ENCODE measurements at regions not wholly inside any gene's neighbourhood (a gene's known extent, or its start where the extent isn't known, plus 50 kb on each side); places are given as distances from the start of the nearest gene placed in this dataset.
"Not testable (repeated sequence)": the region's sequence is repeated elsewhere in the genome, so short reads cannot be mapped to it uniquely, and the experiment has no call there.

DNA sequence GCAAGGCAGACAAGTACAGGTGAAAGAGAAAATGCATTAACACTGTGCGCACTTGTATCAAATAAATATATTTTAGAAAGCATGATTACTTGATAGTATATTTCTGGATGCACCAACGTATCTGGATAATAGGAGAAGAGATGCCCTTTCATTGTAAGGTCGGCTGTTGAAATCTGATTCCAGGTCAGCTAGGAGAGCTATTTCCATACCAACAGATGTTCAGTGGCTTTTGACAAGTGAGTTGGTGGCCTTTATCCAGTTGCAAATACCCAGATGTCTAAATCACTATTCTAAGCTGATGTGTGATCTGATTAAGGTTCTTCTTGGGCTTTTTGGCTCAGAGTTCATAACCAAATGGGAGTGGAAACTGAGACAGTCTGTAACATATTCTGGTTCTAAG is 128.2 kb upstream of the TBCA start:
- no peaks in the 10 kb centered on the region for H3K4me1 ChIP-seq (ENCODE audit: insufficient read depth, low read length)
- no peaks in the 10 kb centered on the region for H3K27me3 ChIP-seq (ENCODE audit: insufficient read depth, low read length)
- no peaks in the 10 kb centered on the region for H4K20me1 ChIP-seq (ENCODE audit: insufficient read depth, low read length)
- no peak for DNase-seq (ENCODE audit: insufficient read length, low spot score, missing footprints)
- no peak for TF ChIP-seq CTCF (IDR thresholded peaks at IDR 0.05; ENCODE audit: extremely low read depth, low read depth, low read length)
- H3K4me3 ChIP-seq (ENCODE audit: insufficient read depth, low read length) = no peak overlapping the region
- H2AFZ ChIP-seq (ENCODE audit: low read length) = no peak overlapping the region
- H3K9me3 ChIP-seq (ENCODE audit: low read depth, low read length) = no peaks in the 10 kb centered on the region
- H3K4me2 ChIP-seq (ENCODE audit: insufficient read depth, low read length) = no peak overlapping the region
- no peaks in the 10 kb centered on the region for H3K36me3 ChIP-seq (ENCODE audit: insufficient read depth, low read length)
- H3K27ac ChIP-seq (ENCODE audit: low read depth, low read length) = no peak overlapping the region
- no peaks in the 10 kb centered on the region for H3K79me2 ChIP-seq (ENCODE audit: insufficient read depth, low read length)

- no peaks in the 10 kb centered on the region for H3K79me2 ChIP-seq (ENCODE audit: insufficient read depth, low read length)
- H3K4me3 ChIP-seq (ENCODE audit: insufficient read depth, low read length) = no peak overlapping the region
- no peaks in the 10 kb centered on the region for H3K9me3 ChIP-seq (ENCODE audit: low read depth, low read length)
- no peak overlapping the region for H3K27ac ChIP-seq (ENCODE audit: low read depth, low read length)
- H3K27me3 ChIP-seq (ENCODE audit: insufficient read depth, low read length) = no peaks in the 10 kb centered on the region
- no peak overlapping the region for H3K4me2 ChIP-seq (ENCODE audit: insufficient read depth, low read length)
- no peak for DNase-seq (ENCODE audit: insufficient read length, low spot score, missing footprints)
- no peak for TF ChIP-seq CTCF (IDR thresholded peaks at IDR 0.05; ENCODE audit: extremely low read depth, low read depth, low read length)
- H3K36me3 ChIP-seq (ENCODE audit: insufficient read depth, low read length) = no peaks in the 10 kb centered on the region
- no peaks in the 10 kb centered on the region for H4K20me1 ChIP-seq (ENCODE audit: insufficient read depth, low read length)
- H3K4me1 ChIP-seq (ENCODE audit: insufficient read depth, low read length) = no peaks in the 10 kb centered on the region
- no peak overlapping the region for H2AFZ ChIP-seq (ENCODE audit: low read length)
Observed at GRCh38 chr5:77900691-77901090, 124.6 kb upstream of the TBCA start.

DNA sequence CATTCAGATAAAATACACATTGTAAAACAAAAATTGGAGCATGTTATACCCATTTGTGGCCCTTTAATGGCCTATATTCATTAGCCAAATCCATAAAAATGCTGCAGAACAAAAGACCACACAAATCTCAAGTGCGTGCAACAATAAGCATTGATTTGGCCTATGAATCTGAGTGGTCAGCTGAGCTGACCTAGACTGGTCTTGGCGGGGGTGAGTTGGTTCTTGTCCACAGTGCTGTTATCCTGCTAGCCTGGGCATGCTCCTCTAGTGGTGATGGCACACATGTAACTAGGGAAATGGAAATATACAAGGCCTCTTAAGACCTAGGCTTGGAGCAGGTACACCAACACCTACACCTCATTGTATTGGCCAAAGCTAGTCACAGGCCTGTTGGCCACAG is 122.2 kb upstream of the TBCA start:
- H3K27ac ChIP-seq (ENCODE audit: low read depth, low read length) = no peak overlapping the region
- no peak for DNase-seq (ENCODE audit: insufficient read length, low spot score, missing footprints)
- TF ChIP-seq CTCF (IDR thresholded peaks at IDR 0.05; ENCODE audit: extremely low read depth, low read depth, low read length) = no peak
- no peak overlapping the region for H3K4me3 ChIP-seq (ENCODE audit: insufficient read depth, low read length)
- no peak overlapping the region for H2AFZ ChIP-seq (ENCODE audit: low read length)
- no peak overlapping the region for H3K4me2 ChIP-seq (ENCODE audit: insufficient read depth, low read length)
- H4K20me1 ChIP-seq (ENCODE audit: insufficient read depth, low read length) = no peaks in the 10 kb centered on the region
- H3K9me3 ChIP-seq (ENCODE audit: low read depth, low read length) = no peaks in the 10 kb centered on the region
- H3K36me3 ChIP-seq (ENCODE audit: insufficient read depth, low read length) = no peaks in the 10 kb centered on the region
- no peaks in the 10 kb centered on the region for H3K27me3 ChIP-seq (ENCODE audit: insufficient read depth, low read length)
- no peaks in the 10 kb centered on the region for H3K79me2 ChIP-seq (ENCODE audit: insufficient read depth, low read length)
- H3K4me1 ChIP-seq (ENCODE audit: insufficient read depth, low read length) = peaks cover 8% of the 10 kb centered on the region

DNA sequence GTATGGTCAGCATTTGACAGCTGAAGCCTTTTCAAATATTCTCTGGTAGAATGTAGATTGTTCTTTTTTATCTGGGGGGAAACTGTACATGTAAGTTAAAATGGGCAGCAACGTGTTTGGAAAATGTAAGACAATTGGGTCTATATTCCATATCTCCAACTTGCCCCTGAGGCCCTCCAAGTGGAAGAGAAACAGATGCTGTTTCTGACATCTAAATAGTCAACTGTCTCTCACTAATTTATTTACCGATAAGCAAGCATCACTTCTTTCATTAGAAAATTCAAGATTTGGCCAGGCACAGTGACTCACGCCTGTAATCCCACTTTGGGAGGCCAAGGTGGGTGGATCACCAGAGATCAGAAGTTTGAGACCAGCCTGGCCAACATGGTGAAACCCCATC is 120.2 kb upstream of the TBCA start:
- Histone ChIP-seq H3K27ac (ENCODE audit: low read depth, low read length) (no peak overlapping the region), H3K4me2 (ENCODE audit: insufficient read depth, low read length) (no peak overlapping the region), H2AFZ (ENCODE audit: low read length) (no peak overlapping the region), H4K20me1 (ENCODE audit: insufficient read depth, low read length) (no peaks in the 10 kb centered on the region), H3K79me2 (ENCODE audit: insufficient read depth, low read length) (no peaks in the 10 kb centered on the region), H3K9me3 (ENCODE audit: low read depth, low read length) (no peaks in the 10 kb centered on the region), H3K4me1 (ENCODE audit: insufficient read depth, low read length) (peaks cover 17% of the 10 kb centered on the region), H3K36me3 (ENCODE audit: insufficient read depth, low read length) (no peaks in the 10 kb centered on the region), H3K4me3 (ENCODE audit: insufficient read depth, low read length) (no peak overlapping the region), H3K27me3 (ENCODE audit: insufficient read depth, low read length) (no peaks in the 10 kb centered on the region)
- DNase-seq (ENCODE audit: insufficient read length, low spot score, missing footprints) = no peak
- no peak for TF ChIP-seq CTCF (IDR thresholded peaks at IDR 0.05; ENCODE audit: extremely low read depth, low read depth, low read length)

DNA sequence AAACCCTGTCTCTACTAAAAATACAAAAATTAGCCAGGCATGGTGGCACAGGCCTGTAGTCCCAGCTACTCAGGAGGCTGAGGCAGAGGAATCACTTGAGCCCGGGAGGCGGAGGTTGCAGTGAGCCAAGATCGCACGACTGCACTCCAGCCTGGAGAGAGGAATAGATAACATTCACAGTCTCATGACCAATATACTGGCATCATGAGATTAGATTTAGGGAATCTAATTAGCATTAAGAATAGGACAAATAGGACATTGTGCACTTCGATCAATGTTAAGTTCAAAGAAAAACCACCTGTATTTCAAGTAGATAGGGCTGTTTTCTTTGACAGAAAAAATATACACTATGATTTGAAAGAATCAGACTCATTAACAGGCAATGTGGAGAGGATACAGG is 118.0 kb upstream of the TBCA start:
- H3K9me3 ChIP-seq (ENCODE audit: low read depth, low read length); H3K36me3 ChIP-seq (ENCODE audit: insufficient read depth, low read length); H2AFZ ChIP-seq (ENCODE audit: low read length); H4K20me1 ChIP-seq (ENCODE audit: insufficient read depth, low read length); H3K4me3 ChIP-seq (ENCODE audit: insufficient read depth, low read length); DNase-seq (ENCODE audit: insufficient read length, low spot score, missing footprints); H3K79me2 ChIP-seq (ENCODE audit: insufficient read depth, low read length); H3K4me2 ChIP-seq (ENCODE audit: insufficient read depth, low read length); H3K27me3 ChIP-seq (ENCODE audit: insufficient read depth, low read length): not testable (repeated sequence)
- Histone ChIP-seq H3K4me1 (ENCODE audit: insufficient read depth, low read length) (peaks cover 17% of the 10 kb centered on the region), H3K27ac (ENCODE audit: low read depth, low read length) (peak overlapping the region; percentile 89)
